WTC11 (cell line): ENCODE measurements at regions not wholly inside any gene's neighbourhood (a gene's known extent, or its start where the extent isn't known, plus 50 kb on each side); places are given as distances from the start of the nearest gene placed in this dataset.

Experiments
- ATF2 ChIP-seq: sonication (generic); formaldehyde crosslinking; IDR thresholded peaks from 2 replicates; pipeline ENCODE4 v1.8.1; 2022; ENCODE audit warnings: low read depth, missing genetic modification reagents, borderline replicate concordance
- CTCF ChIP-seq: fragments of 200-600 bp; IDR thresholded peaks from 2 replicates; pipeline ENCODE4 v1.8.0; 2022; ENCODE audit warnings: antibody characterized with exemption
- ESRRA ChIP-seq: sonication (generic); formaldehyde crosslinking; IDR thresholded peaks from 2 replicates; pipeline ENCODE4 v1.8.1; 2022; ENCODE audit warnings: mild to moderate bottlenecking, missing genetic modification reagents, borderline replicate concordance
- JUN ChIP-seq: sonication (generic); formaldehyde crosslinking; IDR thresholded peaks from 2 replicates; pipeline ENCODE4 v1.8.0; 2023; ENCODE audit warnings: mild to moderate bottlenecking, missing genetic modification reagents
- MAX ChIP-seq: sonication (generic); formaldehyde crosslinking; IDR thresholded peaks from 2 replicates; pipeline ENCODE4 v1.8.0; 2022; ENCODE audit warnings: mild to moderate bottlenecking, missing genetic modification reagents
- SP1 ChIP-seq: sonication (generic); formaldehyde crosslinking; conservative IDR thresholded peaks from 2 replicates; pipeline ENCODE4 v1.8.1; 2022; ENCODE audit warnings: missing genetic modification reagents
- ZBTB21 ChIP-seq: sonication (generic); formaldehyde crosslinking; IDR thresholded peaks from 2 replicates; pipeline ENCODE4 v1.8.1; 2023; ENCODE audit warnings: mild to moderate bottlenecking, missing genetic modification reagents, borderline replicate concordance
- ZSCAN18 ChIP-seq: fragments of 250-450 bp; sonication (Bioruptor Pico); IDR thresholded peaks from 2 replicates; pipeline ENCODE4 v2.1.2; 2022; ENCODE audit warnings: mild to moderate bottlenecking, moderate library complexity

- TF ChIP-seq ZSCAN18, result no peak
- TF ChIP-seq CTCF, result no peak
- no peak for TF ChIP-seq ATF2 (CRISPR knock-in tag)
- no peak for TF ChIP-seq ESRRA (CRISPR knock-in tag)
- TF ChIP-seq ZBTB21 (CRISPR knock-in tag), result no peak
- TF ChIP-seq JUN, result no peak
- no peak for TF ChIP-seq SP1
- no peak for TF ChIP-seq MAX
These were observed 71.2 kb upstream of the WNT11 start for GRCh38 chr11:76277298-76278175.
